Fibroblast of gingiva (primary cell): ENCODE measurements at regions not wholly inside any gene's neighbourhood (a gene's known extent, or its start where the extent isn't known, plus 50 kb on each side); places are given as distances from the start of the nearest gene placed in this dataset.

Experiments
- DNase-seq: peaks from one replicate; pipeline ENCODE4 v3.0.0-alpha.2; 2011; ENCODE audit warnings: low read depth

DNA sequence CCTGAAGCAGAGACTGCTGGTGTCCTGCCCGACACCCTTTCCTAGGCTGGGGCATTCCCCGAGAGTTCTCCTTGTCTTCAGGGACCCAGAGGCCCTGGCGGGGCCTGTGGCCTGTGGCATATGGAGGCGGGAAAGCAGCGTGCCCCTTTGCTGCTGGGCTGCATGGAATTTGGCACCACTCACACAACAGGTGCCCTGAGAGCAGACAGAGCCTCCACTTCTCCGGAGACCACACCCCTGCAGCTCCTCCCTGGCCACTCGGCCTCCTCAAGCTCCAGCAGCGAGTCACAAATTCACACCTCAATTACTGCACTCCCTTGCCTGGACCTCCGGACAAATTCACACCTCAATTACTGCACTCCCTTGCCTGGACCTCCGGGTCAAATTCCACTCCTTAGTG, 1375.2 kb downstream of the TBC1D22A start:
- no peak for DNase-seq

DNA sequence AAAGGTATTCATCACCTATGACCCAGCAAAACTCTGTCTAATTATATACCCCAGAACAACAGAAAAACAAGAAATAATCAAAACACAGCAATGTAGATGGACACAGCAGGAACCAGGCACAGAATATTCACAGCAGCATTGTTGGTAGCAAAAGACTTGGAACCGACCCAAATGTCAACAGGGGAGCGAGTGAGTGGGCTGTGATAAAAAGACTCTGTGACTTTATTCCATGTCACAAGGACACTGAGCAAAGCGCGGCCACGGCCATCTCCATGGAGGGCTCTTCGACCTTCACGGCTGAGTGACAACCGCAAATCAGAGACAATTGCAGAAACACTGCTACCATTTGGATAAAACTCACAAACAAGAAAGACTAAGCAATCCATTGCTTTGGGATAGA, 1373.1 kb downstream of the TBC1D22A start:
- no peak for DNase-seq

DNA sequence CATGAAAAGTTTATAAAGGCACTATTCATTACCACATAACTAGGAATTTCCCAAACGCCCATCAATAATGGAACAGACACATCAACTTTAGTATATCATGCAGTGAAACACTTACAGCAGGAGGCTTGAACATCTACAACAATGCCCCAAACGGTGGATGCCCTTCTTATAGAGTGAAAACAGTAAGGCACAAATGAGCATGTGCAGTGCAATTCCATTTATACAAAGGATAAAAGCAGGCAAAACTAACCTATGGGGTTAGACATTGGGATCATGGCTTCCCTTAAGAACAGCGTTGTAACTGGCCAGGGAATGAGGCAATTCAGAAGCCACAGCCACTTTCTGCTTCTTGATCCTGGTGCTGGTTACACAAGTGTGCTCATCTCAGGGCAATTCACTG, 1363.0 kb downstream of the TBC1D22A start:
- DNase-seq = no peak

DNA sequence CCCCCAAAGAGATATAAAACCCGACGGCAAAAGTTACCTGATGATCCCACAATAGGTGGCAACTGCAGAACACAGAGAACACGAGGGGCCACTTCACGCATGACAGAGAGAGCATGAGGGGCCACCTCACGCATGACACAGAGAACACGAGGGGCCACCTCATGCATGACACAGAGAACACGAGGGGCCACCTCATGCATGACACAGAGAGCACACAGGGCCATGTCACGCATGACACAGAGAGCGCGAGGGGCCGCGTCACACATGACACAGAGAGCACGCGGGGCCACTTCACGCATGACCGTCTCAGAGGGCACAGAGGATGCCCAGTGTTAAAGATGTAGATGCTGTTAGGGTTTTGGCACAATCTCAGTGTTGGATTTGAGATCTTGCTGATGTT, 1359.5 kb downstream of the TBC1D22A start:
- no peak for DNase-seq

DNA sequence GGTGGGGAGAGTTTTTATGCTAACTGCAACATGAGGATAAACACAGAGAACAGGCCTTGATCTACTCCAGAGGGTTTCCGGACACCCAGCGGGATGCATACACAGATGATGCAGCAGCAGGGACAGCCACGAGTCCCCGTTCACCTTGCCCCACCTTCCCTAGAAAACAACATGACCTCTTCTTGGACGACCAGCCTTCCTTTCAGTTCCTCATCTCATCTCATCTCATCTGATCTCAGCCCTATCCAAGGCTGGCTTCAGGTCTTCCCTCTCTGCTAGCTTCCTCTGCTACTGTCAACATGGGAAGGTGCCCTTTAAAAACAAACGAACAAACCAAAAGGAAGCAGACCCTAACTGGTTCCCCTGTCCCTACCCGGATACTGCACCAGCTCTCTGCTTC, 1356.2 kb downstream of the TBC1D22A start:
- DNase-seq = no peak

DNA sequence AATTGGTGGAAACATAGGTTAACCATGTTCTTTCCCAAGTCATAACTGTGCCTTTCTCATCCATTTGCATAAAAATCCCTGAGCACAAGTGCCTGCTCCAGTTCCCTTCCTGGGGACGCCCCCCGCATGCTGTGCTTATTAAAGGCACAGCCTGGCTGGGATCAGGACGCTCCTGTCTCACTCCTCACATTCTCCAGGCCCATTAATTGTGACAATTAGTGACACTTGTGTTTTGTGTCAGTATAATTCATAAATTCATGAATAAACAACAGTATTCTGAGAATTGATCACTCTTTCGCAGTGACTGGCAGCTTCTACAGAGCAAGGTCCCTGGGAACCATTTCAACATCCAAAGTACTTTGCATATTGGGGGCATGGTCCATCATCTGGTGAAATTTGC, 1354.4 kb downstream of the TBC1D22A start:
- DNase-seq = no peak

DNA sequence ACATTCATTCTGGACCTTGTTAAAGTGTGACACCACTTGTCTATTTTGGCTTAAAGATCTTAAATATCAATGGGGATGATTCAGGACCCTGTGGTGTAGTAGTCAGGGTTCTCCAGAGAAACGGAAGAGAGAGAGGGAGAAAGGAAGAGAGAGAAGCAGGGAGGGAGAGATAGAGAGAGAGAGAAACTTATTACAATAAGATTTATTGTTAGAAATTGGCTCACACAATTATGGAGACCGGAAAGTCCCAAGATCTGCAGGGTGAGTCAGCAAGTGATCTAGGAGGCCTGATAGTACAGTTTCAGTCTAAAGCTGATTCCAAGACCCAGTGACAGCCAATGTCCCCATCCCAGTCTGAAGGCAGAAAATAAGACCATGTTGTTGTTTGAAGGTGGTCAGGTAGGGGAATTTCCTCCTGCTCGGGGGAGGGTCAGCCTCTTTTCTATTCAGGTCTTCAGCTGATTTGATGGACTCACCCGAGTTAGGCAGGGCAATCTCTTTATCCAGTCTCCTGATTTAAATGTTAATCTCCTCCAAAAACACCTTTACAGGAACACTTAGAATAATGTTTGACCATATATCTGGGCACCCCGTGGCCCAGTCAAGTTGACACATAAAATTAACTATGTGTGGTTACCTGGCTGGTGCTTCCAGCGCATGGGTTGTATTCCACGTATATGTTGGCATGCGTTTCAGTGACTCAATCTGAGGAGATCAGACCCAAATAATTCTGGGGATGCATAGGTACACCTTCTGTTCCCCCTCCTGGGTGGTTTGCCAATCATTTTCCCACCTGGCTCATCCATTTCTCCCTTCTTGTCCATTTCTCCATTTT, 1350.5 kb downstream of the TBC1D22A start:
- no peak for DNase-seq

DNA sequence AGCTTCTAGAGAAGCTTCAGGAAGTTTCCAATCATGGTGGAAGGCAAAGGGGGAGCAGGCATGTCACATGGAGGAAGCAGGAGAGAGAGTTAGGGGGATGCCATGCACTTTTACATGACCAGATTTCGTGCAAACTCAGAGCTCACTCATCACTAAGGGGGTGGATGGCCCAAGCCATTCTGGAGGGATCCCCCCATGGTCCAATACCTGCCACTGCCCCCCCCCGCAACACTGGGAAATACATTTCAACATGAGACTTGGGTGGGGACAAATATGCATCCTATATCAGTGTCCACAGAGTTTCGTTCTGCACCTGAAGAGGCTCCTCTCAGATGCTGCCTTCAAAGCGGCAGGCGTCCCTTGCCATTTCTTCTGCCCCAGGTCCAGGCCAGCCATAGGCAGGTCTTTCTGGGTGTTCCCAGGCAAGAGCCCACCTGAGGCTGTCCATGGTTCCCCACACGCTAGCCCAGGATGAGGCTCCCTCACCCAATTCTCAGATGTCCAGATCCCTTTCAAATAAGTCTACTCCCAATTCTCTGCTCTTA, 1344.3 kb downstream of the TBC1D22A start:
- no peak for DNase-seq

DNA sequence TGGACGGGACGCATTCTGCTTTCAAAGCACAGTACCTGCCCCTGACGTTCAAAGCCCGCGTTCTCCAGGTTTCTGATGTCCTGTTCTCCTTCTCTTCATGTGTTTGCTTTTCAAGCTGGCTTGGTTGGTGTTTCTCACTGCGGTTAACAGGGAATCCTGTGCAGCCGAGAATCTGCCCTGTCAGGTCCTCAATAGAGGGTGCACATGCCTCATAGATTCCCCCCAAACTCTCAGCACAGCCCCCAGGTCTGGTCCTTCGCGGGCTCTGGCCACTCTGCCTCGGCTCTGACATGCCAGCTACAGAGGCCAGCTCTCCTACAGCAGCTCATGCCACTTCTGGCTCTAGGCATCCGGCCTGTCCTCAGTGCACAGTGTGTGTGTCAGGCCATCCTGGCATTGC, 1343.8 kb downstream of the TBC1D22A start:
- DNase-seq = no peak

DNA sequence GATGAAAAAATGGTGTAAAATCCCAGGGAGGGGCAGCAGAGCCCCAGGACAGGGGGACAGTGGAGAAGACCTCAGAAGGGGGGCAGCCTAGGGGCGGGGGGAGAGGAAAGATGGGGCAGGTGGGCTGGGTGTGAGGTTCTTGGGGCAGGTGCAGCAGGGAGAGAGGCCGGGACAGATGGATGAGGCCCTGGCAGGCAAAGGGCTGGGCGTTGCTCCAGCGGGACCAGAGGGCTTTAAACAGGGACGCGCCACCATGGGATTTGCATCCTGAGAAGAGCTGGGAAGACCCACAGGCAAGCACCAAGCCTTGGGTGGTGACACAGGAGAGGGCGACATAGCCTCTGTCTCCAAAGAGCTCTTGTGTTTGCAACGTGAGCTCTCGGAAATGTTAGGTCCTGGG, 1342.8 kb downstream of the TBC1D22A start:
- no peak for DNase-seq

DNA sequence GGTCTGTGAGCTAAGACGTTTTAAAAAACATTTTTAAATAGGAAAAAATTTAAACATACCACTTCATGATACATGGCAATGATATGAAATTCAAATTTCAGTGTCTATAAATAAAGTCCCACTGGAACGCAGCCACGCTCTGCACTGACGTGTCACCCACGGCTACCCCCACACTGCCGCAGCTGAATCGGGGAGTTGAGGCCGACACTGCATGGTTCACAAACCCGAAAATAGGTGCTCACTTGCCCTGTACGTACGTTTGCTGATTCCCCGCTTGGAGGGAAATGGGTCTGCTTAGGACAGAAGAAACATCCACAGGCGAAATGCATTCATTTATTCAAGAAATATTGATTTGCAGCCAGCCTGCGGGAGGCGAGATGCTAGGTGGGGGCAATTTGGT, 1342.3 kb downstream of the TBC1D22A start:
- no peak for DNase-seq

DNA sequence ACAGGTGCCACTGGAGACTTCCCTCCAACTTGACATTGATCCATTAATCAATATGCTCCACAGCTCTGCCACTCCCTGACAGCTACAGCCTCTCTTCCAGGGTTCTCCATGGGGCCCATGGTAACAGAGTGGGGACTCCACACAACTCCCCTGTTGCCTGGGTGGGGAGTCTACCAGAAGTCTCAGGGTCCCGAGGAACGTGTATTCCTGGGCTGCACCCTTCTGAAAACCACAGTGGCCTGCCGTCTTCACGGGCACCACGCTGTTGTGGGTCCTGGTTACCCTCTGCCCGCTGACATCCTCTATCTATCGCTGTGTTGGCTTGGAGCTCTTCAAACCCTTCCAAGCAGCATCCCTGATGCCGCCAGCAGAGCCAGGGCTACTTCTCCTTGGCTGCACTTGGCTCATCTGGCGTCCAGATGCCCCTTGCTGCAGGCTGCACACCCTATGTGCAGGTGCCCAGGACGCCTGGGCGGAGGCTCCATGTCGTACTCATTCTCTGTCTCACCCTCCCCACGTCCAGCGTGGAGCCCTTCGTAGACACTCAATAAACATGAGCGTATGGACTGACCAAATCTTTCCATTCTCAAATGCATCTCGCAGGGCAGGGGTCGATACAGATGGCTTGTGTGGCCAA, 1341.8 kb downstream of the TBC1D22A start:
- no peak for DNase-seq

DNA sequence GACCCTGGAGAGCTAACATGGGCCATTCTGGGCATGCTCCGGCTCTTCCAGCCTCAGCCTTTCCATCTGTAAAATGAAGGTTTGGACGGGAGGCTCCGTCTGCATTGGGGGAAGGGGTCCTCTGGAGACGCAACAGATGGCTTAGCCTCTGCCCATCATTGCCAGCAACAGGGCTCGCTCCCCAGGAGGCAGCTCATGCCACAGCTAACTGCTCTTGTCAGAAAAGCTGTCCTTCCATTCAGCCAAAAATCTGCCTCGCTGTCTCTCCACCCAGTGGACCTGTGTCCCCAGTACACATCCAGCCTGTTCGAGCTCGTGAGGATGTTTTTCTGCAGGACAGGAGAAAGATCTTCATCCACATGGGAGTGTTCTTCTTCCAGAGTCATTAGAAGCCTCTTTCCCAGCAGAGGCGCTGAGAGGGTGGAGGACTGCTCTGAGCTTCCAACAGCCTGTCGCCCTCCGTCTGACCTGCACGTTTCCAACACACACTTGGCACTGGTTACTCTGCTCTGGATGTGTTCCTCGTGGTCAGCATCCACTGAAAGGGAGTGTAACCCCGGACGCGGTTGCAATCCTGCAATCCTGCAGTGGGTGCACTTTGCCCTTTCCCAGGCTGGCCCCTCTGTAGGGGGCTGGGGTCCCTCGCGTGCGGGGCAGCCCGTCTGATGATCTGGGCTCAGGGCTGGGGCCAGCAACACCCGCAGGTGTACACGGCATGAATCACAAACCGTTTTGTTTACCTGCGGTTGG, 1340.9 kb downstream of the TBC1D22A start:
- DNase-seq = no peak

DNA sequence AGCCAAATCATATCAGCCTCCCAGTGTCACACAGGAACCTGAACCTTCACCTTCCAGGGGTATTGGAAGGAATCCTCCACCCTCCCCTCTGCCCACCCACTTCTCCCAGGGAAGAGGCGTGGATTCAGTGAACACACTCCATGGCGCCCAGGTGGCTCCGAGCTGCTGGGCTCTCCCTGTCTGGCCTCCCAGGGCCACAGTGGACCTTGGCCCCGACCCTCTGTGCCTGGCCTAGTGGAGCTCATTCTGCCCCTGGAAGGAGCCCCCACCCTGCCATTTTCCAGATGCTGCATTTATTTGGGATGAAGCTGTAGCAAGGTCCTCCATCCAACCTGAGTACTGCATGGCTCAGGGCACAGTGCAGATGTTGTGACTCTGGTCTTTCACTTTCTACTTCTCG, 1340.1 kb downstream of the TBC1D22A start:
- no peak for DNase-seq

DNA sequence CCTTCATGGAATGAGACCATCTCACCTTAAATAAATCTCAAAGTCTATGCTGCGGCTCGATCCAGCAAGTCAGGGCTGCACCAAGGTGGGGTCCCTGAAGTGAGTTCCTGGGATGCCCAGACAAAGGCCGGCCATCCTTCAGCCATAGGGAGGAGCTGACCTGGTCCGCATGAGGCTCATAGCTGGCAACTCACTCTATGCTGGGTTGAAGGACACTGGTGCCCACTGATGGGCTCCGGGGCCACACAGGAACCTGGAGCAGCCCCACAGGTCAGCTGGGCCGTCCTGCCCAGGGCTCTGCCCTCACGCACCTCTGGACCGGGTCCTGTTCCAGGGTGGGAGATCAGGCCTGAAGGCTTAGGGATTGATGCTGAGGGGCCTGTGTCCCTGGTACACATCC, 1339.3 kb downstream of the TBC1D22A start:
- DNase-seq = no peak

DNA sequence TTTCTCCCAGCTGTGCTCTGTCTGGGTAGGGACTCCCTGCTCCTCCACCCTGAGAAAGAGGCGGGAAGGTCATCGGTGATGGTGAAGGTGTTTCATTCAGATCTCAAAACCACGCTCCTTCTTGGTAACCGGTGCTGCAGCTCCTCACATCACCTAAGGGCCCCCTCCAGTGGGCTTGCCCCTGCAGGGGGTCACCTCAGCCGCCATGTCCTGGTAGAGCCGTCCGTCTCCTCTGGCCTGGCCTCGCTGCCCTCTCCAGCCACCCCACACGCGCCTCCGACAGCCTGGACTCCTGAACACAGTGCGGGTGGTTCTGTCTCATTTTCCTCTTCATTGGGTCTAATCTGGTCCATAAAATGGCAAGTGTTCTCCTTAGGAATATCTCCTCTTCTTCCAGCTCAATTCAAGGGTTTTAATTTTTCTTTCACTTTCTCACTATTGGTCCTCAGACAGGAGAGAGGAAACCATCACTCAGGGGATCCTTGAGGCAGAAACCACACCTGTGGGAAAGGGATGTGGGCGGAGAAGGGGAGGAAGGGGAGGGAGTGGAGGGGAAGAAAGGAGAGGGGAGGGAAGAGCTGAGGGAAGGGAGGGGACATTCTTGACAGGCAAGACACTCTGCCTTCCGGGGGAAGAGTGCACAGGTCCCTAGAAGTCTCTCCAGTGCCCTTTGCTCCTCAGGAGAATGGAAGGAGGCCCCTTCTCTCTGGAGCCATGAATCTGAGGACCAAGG, 1338.4 kb downstream of the TBC1D22A start:
- DNase-seq = no peak

DNA sequence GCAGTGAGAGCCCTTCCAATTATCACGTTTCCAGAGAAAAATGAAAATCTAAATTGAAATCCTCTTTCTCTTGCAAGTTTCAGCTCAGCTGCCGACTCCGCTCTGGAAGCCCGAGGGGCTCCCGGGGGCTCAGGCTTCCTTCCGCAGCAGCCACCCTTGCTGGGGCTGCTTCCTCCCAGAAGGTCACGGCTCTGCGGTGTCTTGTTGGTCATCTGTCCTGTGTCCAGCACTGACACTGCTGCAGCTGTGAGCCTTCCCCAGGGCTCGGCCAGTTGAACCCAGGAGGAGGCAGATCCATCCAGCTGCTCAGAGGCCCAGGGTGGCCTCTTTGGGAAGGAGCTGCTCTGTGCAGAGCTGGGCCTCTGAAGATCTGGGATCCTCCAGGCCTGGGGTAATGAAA, 1337.2 kb downstream of the TBC1D22A start:
- DNase-seq = no peak

DNA sequence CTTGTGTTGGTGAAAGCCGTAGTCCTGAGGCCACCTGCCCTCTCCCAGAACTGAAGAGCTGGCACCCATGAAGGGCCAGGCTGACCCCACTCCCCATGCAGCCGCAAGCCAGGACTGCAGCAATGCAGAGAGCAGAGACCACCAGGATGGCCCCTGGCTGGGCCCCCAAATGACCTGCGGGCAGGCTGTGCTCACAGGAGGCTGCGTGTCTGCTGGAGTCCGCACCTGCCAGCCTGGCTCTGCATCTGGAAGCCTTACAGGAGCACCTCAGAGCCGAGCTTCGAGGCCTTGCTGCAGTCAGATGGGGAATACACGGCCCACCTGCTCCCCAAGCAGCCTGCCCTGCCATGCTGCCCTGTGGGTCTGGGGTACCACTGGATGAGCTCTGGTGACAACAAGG, 1336.8 kb downstream of the TBC1D22A start:
- DNase-seq = no peak

DNA sequence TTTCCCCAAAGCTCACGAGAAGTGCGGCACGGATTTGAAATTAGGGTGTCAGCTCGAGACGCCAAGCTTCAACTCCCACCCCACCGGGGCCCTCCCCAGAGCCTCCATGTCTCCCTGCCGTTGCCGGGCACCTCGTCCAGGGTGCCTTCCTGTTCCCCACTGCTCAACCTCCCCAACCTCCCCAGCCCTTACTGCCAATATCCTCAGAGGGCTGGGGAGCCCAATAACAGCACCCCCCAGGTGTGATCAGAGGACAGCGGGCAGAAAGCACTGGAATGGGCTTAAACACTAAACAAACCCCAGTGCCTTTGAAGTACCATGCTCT, 1336.4 kb downstream of the TBC1D22A start:
- no peak for DNase-seq

DNA sequence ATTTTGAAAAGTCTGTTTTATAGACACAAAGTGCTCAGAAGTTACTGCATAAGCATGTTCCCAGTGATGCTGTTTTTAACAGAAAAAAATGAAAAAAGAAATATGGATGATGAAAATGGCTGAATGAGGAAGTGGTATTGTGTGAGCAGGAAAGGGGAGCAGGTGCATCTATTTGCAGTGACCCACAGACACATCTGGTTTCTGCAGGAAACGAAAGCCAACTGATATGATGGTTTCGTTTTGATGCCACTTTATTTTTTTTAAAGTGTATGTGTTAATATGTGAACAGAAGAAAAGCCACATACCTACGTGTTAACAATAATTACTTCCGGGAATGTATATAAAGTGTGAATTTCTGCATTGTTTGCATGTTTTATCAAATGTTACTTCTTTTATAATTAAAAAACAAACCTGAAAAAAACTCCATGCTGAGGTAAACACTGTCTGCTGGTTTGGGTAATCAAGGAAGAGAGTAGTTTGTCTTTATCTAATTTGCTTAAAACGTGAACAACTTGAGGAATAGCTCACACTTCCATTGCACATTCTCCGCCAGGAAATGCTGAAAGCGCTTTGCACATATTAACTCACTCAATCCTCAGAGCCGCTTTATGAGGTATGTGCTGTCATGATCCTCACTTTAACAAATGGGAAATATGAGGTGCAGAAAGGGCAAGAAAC, 1335.9 kb downstream of the TBC1D22A start:
- no peak for DNase-seq

DNA sequence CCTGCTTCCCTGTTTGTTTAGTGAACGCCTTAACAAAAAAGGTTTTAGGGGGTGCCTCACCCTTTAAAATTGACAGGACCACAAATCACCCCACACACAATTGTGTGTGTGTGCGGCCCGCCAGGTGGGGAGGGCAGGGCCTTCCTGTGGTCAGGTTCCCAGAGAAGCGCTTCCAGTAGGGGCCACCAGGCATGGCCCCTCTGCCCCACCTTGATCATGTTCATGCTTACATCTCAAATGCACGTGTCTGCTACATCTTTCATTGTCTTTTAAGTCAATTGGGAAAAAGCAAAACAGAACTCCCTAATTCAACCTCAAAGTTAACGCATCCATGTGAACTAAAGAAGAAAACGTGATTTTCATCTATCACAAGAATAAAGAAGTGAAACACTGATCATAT, 1335.3 kb downstream of the TBC1D22A start:
- DNase-seq = no peak
